ENCODE measurements at regions not wholly inside any gene's neighbourhood (a gene's known extent, or its start where the extent isn't known, plus 50 kb on each side); places are given as distances from the start of the nearest gene placed in this dataset.

DNA sequence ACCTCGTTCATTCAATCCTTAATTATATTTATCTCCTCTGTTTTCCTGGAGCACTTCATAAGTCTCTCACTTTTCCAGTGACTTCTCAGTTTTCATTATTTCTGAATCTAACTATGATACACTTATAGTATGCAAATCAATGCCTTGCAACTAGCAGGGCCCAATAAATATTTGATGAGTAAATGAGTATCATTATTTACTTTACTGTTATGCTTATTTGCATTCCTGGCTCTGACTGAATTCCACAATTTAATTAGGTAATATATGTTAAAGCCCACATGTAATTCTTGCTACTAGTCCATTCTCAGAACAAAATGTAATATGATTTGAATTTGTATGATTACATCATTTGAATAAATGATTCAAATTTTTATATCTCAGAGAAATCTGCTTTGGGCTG, 1595.1 kb upstream of the MIR17HG start:
- DNase-seq, result no peak

GRCh38 chr13:89755729-89756492, 1591.6 kb upstream of the MIR17HG start:
- no peak for DNase-seq

DNA sequence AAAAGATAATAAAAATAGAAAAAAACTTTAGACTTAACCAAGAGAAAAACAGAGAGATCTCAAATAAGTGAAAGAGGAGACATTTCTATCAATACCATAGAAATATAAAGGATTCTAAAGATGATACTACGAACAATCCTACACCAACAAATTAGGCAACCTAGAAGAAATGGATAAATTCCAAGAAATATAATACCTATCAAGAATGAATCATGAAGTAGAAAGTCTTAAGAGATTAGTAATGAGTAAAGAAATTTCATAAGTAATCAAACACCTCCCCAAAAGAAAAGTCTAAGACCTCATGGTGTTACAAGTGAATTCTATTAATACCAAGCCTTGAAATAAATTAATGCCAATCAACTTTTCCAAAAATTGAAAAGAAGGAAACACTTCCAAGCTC, 1584.5 kb upstream of the MIR17HG start:
- no peak for DNase-seq

DNA sequence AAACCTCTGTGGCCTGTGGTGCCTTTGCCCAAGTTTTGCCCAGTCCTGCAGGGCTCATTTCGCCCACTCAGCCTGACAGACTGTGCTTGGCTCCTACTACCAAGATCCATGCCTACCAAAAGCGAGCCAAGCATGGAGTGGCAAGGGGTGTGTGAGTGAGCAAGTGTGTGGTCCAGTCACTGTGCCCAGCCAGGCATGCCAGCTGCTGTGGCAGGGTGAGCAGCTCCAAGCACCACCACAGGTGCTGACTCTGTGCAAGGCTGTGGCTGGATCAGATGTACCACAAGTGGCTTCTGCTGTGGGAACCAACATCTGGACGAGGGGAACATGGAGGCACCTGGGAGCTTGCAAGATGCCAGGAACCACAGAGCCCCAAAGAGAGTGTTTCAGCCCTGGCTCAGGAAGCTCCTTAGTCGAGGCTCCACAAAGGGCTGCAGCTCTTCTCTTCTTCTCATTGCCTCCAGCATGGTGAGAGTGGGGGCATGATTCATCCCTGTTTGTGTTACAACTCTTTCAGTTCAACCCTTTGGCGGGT, 1564.2 kb upstream of the MIR17HG start:
- DNase-seq, result no peak

GRCh38 chr13:89784161-89784809, 1563.2 kb upstream of the MIR17HG start:
- no peak for DNase-seq

DNA sequence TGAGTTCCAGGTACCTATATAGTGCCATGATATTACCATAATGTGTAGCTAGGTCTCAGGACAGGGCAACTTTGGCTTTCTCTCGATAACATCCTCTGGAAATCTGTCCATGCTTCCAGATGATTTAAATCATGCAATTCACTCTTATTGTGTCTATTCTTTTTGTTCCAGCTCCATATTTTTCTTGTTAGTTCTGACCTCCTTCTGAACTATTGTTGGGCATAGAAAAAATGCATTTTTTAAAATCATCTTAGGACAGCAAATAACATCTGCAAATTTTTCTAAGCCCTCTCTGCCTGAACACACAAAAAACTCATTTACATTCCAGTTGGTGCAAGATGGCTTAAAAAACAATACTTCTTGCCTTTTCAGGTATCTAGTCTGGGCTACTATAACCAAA, 1561.0 kb upstream of the MIR17HG start:
- no peak for DNase-seq

- DNase-seq, result no peak
Observed at GRCh38 chr13:89790696-89791095, 1556.8 kb upstream of the MIR17HG start.

GRCh38 chr13:89791971-89792630, 1555.4 kb upstream of the MIR17HG start:
- DNase-seq, result no peak

DNA sequence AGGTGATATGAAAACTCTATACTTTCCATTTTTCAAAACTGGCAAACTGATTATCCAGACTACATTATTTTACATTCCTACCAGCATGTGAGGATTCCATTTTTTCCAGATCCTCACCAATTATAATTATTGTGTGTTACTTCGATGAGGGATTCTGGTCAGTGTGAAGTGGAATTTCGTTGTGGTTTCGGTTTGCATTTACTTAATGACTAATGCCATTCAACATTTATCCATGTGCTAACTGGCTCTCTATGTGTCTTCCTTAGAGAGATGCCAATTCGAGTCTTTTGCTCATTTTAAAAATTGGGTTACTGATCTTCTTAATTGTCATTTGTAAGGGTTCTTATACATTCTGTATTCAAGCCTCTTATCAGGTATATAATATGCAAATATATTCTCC, 1551.3 kb upstream of the MIR17HG start:
- DNase-seq, result no peak

DNA sequence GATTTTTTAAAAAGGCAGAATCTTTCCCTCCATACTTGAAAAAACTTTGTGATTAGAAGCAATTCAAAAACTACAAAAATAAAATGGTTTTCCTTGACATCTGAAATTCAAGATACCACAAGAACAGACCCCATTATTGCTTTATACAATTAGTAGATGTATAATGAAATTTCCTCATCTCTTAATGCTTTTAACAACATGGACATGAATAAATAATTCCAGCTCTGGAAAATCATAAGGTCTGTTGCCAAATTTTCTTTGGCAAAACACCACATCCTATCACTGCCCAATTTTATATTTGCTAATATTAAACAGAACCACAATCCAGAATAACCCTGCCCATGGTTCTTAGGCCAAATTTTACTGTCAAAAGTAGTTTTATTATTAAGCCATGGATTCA, 1543.6 kb upstream of the MIR17HG start:
- DNase-seq, result no peak

DNA sequence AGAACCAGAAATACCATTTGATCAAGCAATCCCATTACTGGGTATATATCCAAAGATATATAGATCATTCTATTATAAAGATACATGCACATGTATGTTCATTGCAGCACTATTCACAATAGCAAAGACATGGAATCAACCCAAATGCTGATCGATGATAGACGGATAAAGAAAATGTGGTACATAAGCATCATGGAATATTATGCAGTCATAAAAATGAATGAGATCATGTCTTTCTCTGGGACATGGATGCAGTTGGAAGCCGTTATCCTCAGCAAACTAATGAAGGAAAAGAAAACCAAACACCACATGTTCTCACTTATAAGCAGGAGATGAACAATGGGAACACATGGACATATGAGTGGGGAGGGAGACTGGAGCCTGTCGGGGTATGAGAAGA, 1540.9 kb upstream of the MIR17HG start:
- DNase-seq, result no peak

DNA sequence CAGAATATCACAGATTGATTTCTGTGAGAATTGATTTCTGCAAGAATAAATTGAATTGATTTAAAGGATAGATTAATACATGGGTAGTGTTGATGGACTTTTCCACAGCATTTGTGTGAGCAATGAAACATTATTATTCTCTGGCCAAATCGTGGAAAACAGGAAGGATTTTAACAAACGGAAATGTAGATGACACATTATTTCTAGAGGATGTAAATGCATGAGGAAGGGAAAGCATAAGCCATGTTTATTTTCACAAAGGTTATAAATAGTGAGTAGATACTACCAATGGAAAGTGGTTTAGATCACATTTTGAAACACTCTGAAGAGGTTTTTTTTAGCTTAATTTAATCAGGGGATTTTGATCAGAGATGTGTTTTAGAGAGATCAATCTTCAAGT, 1534.6 kb upstream of the MIR17HG start:
- no peak for DNase-seq

DNA sequence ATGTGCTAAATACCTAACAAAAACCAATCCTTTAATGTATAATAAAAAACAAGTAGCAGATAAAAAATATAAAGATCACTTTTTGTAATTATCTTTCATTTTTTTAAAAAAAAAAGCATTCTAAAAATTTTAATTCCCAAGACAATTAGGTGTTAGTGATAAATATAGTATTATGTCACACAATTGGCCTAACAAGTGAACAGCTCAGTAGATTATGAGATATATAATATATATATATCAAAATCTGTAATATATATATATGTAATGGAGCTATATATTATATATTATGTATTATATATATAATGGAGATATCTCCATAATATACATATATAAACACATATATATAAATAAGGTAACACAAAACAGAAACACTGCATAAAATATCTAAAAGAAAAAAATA, 1531.1 kb upstream of the MIR17HG start:
- no peak for DNase-seq

DNA sequence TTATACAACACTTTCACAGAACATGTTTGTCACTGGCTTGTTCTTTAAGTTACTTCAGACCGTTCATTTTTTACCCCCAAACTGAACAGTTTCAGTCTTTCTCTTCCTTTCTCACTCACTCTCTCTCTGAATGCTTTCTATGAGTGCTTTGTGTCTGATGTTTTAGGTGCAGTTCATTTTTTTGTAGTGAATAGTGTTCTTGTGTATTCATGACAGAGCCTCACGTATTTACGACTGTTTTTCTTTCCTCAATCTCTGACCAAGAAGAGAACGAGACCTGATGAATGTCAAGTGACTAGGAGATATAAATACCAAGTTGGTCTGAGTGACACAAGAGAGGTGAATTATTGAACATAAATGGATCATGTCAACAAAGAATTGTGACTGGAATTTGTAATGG, 1525.0 kb upstream of the MIR17HG start:
- no peak for DNase-seq

DNA sequence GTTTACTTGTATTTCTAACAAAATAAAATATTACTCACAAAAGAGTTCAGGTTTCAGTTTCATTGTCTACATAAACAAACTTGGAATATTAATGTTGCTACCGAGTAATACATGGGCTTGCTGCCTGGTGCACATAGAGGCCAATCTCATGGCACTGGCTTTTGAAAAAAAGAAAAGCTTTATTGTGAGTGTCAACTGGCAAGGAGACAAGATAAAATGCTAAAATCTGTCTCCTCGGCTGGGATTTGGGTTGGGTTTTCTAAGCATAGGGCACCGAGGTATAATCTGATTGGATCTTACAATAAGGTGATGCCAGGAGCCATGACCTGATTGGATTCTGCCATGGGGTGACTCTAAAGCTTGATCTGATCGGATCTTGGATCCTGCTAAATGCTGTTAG, 1519.9 kb upstream of the MIR17HG start:
- DNase-seq, result no peak

DNA sequence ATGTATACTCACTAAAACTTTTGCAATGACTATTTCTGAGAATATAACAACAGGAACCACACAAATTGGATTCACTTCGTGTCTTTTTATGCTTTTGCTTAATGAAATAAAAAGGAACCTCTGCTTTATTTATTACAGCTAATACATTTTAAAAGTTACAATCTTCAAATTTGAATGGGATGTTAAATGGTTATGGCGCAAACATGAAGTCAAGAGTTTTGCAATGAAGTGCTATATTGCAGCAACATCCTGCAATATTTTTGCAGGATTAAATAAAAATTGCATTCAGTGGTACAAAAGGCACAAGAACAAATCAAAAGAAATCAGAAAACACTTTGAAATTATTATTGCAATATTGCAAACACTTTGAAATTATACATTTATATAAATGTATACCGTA, 1519.0 kb upstream of the MIR17HG start:
- DNase-seq, result no peak

DNA sequence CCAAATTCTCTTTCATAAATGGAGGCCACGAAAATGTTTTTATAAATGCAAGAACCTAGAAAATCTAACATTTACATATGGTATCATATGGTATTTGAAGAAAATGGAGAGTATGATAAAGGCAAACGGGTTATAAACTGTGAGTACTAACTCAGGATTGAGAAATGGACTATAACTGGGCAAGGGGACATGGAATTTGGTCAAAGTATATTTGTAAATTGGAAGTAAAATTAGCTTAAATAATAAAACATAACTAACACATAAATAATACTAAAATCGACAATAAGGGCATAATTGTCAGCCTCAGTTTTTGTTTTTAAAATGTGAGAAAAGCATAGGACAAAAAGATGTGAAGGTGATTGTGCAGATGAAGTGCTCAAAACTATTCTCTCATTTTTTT, 1516.3 kb upstream of the MIR17HG start:
- no peak for DNase-seq

GRCh38 chr13:89832827-89833226, 1514.7 kb upstream of the MIR17HG start:
- DNase-seq, result no peak

- no peak for DNase-seq
Observed at GRCh38 chr13:89843621-89844020, 1503.9 kb upstream of the MIR17HG start.

GRCh38 chr13:89845874-89846273, 1501.6 kb upstream of the MIR17HG start:
- DNase-seq, result no peak

DNA sequence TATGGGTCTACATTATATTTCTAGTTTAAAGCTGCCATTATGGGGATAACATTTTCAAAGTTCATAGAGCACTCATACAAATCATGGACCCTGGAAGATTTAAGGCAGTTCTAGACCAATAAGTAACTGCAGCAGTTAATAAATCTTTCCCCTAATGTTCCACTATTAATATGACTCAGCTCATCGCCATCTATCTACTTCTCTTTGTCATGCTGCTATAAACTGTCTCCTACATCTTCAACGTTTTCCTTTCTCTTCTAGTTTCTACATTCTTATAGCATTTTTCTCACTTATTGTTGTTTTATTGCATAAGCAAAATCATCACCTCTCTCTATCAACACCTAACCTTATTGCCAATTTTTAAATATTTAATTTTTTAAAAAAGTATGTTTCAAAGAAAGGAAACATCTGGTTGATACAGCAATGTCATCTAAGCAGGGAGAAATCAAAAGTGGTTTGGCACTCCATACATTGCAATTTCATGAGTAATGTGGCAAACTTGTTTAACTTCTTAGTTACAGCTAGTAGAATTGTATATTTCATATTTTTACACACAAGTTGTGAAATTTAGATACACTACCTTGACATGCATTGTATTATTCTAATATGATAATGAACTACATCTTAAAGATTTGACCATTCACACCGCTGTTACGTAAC, 1500.4 kb upstream of the MIR17HG start:
- DNase-seq, result no peak

DNA sequence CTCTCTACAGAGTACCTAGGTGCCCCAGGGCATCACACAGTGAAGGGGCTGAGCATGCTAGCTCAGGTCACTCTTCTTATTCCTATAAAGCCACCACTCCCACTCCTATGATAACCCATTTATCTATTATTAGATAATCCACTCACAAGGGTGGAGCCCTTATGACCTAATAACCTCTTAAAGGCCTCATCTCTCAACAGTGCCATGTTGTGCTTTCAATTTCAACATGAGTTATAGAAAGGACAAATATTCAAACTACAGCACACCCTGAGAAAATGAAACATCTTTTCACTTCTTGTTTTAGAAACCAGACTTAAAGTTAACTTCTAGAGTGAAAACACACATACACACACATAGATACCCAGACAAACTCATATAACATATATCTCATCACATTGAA, 1494.9 kb upstream of the MIR17HG start:
- no peak for DNase-seq

DNA sequence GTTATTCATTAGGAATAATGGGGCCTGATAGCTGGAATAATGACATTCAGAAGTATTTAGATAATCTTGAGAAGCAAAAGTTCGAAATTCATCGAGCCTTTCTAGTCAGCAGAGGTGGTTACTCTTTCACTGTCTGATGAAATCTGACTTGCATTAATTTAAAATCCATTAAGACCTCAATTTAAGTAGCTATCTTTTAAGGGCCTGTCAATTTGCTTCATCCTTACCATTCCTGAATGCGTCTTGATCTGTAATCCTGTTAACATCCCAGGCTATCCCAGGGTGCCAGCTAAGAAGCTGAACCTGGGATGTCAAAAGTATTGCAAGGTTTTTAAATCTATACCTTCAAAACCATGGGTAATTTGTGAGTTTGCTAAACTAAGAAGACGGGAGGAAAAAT, 1491.0 kb upstream of the MIR17HG start:
- DNase-seq, result no peak

- DNase-seq, result no peak
Observed at GRCh38 chr13:89857502-89857901, 1490.0 kb upstream of the MIR17HG start.
